Osteoblast (primary cell): ENCODE measurements at regions not wholly inside any gene's neighbourhood (a gene's known extent, or its start where the extent isn't known, plus 50 kb on each side); places are given as distances from the start of the nearest gene placed in this dataset.

Experiments used
- DNase-seq: peaks from one replicate; pipeline ENCODE4 v3.0.0; 2011; ENCODE audit warnings: low spot score, mixed read lengths; ENCODE audit not compliant: insufficient read length; ENCODE audit errors: missing footprints
- H2AFZ ChIP-seq: 2 replicates; pipeline ENCODE4 v1.6.0; 2011; ENCODE audit warnings: mild to moderate bottlenecking, low read length
- H3K27ac ChIP-seq: 2 replicates; pipeline ENCODE4 v1.5.1; 2011; ENCODE audit warnings: mild to moderate bottlenecking, low read depth, low read length, moderate library complexity
- H3K27me3 ChIP-seq: 2 replicates; pipeline ENCODE4 v1.6.0; 2012; ENCODE audit warnings: mild to moderate bottlenecking, control low read depth, inconsistent platforms, low read length, moderate library complexity; ENCODE audit not compliant: insufficient read depth
- H3K36me3 ChIP-seq: 2 replicates; pipeline ENCODE4 v1.5.1; 2011; ENCODE audit warnings: mild to moderate bottlenecking, low read length, control low read depth, moderate library complexity; ENCODE audit not compliant: insufficient read depth
- H3K4me1 ChIP-seq: 2 replicates; pipeline ENCODE4 v1.5.1; 2011; ENCODE audit warnings: mild to moderate bottlenecking, low read length, control low read depth, moderate library complexity; ENCODE audit not compliant: insufficient read depth
- H3K4me2 ChIP-seq: 2 replicates; pipeline ENCODE4 v1.6.0; 2011; ENCODE audit warnings: mild to moderate bottlenecking, low read length; ENCODE audit not compliant: insufficient read depth
- H3K4me3 ChIP-seq: fragments of 200-600 bp; sonication (generic); 3 replicates; pipeline ENCODE4 v1.5.1; 2012; ENCODE audit warnings: mild to moderate bottlenecking, low read length, inconsistent platforms; ENCODE audit not compliant: insufficient read depth
- H3K79me2 ChIP-seq: 2 replicates; pipeline ENCODE4 v1.6.0; 2012; ENCODE audit warnings: mild to moderate bottlenecking, low read length, control low read depth, inconsistent platforms; ENCODE audit not compliant: insufficient read depth
- H3K9me3 ChIP-seq: 2 replicates; pipeline ENCODE4 v1.5.1; 2011; ENCODE audit warnings: low read depth, low read length, control low read depth
- H4K20me1 ChIP-seq: 2 replicates; pipeline ENCODE4 v1.6.0; 2012; ENCODE audit warnings: mild to moderate bottlenecking, low read length, control low read depth; ENCODE audit not compliant: insufficient read depth
- TF ChIP-seq, protein P1 (sequence below): IDR thresholded peaks from 2 replicates; pipeline ENCODE4 v1.5.1; 2011; ENCODE audit warnings: mild to moderate bottlenecking, low read depth, low read length, moderate library complexity; ENCODE audit errors: extremely low read depth

DNA sequence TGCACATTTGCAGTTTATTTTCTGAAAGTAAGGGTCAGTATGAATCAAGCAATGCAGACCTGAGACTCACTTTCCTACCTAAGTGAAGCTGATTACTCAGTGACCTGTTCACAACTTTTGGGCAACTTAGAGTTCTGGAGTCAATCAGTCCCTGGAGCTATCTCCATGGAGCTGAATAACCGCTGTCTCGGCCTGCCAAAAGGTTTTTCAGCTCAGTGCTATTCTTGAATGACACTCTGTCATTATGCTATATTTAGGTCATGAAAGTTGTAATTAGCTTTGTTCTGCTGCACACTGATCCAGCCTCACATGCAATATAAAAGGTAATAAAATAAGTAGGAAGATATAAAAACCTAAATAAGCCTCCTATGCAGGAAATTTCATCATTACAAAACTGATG is 356.0 kb downstream of the BMP2 start:
- no peaks in the 10 kb centered on the region for H3K4me1 ChIP-seq
- H3K36me3 ChIP-seq, result no peaks in the 10 kb centered on the region
- H2AFZ ChIP-seq, result no peak overlapping the region
- no peak overlapping the region for H3K4me2 ChIP-seq
- TF ChIP-seq, protein P1, sequence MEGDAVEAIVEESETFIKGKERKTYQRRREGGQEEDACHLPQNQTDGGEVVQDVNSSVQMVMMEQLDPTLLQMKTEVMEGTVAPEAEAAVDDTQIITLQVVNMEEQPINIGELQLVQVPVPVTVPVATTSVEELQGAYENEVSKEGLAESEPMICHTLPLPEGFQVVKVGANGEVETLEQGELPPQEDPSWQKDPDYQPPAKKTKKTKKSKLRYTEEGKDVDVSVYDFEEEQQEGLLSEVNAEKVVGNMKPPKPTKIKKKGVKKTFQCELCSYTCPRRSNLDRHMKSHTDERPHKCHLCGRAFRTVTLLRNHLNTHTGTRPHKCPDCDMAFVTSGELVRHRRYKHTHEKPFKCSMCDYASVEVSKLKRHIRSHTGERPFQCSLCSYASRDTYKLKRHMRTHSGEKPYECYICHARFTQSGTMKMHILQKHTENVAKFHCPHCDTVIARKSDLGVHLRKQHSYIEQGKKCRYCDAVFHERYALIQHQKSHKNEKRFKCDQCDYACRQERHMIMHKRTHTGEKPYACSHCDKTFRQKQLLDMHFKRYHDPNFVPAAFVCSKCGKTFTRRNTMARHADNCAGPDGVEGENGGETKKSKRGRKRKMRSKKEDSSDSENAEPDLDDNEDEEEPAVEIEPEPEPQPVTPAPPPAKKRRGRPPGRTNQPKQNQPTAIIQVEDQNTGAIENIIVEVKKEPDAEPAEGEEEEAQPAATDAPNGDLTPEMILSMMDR, result no peak
- no peaks in the 10 kb centered on the region for H3K79me2 ChIP-seq
- H3K4me3 ChIP-seq, result no peak overlapping the region
- no peak for DNase-seq
- H3K27ac ChIP-seq, result no peak overlapping the region
- H4K20me1 ChIP-seq, result no peaks in the 10 kb centered on the region
- no peaks in the 10 kb centered on the region for H3K9me3 ChIP-seq
- H3K27me3 ChIP-seq, result no peaks in the 10 kb centered on the region

DNA sequence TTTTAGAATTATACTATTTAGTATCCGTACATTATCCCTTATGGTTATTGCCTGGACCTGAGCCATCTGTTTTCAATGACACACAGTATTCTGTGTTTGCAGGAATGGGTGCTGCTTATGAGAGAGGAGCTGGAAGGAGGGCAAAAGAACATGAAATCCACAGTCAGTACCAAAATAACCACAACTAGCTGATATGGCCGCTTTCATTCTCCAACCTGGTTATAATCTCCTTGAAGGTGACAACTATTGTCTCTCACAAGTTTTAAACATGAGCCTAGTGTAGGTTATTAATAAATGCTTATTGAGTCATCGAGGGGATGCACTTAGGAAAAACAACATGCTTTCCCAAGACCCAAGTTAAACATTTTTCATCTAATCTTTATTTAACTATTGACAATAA is 356.6 kb downstream of the BMP2 start:
- no peak overlapping the region for H2AFZ ChIP-seq
- H3K79me2 ChIP-seq, result no peaks in the 10 kb centered on the region
- no peaks in the 10 kb centered on the region for H3K36me3 ChIP-seq
- H3K4me3 ChIP-seq, result no peak overlapping the region
- H3K27me3 ChIP-seq, result no peaks in the 10 kb centered on the region
- H3K4me1 ChIP-seq, result no peaks in the 10 kb centered on the region
- H4K20me1 ChIP-seq, result no peaks in the 10 kb centered on the region
- TF ChIP-seq, protein P1, result no peak
- no peak overlapping the region for H3K4me2 ChIP-seq
- no peak overlapping the region for H3K27ac ChIP-seq
- no peaks in the 10 kb centered on the region for H3K9me3 ChIP-seq
- no peak for DNase-seq

DNA sequence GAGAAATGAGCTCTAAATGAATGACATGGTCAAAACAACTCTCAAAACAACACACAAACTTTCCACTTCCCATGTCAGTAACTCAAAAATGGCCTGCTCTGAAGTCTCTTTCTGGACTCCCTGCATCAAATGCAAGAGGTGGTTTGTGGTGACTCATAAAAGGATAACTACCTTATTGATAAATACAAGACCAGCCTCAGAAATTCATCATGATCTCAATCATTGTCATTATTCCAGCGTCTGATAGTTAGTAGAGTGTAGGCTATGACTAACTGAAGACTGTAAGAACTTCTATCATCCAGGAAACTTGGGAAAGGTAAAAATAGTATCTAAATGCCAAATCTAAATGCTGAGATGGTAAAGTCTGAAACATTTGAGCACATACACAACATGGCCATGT is 369.4 kb downstream of the BMP2 start:
- Histone ChIP-seq H3K79me2 (no peaks in the 10 kb centered on the region), H2AFZ (no peak overlapping the region), H3K9me3 (no peaks in the 10 kb centered on the region), H3K4me2 (no peak overlapping the region), H4K20me1 (no peaks in the 10 kb centered on the region), H3K27me3 (no peaks in the 10 kb centered on the region), H3K27ac (no peak overlapping the region), H3K4me1 (no peaks in the 10 kb centered on the region), H3K4me3 (no peak overlapping the region), H3K36me3 (no peaks in the 10 kb centered on the region)
- TF ChIP-seq, protein P1, result no peak
- DNase-seq, result no peak

DNA sequence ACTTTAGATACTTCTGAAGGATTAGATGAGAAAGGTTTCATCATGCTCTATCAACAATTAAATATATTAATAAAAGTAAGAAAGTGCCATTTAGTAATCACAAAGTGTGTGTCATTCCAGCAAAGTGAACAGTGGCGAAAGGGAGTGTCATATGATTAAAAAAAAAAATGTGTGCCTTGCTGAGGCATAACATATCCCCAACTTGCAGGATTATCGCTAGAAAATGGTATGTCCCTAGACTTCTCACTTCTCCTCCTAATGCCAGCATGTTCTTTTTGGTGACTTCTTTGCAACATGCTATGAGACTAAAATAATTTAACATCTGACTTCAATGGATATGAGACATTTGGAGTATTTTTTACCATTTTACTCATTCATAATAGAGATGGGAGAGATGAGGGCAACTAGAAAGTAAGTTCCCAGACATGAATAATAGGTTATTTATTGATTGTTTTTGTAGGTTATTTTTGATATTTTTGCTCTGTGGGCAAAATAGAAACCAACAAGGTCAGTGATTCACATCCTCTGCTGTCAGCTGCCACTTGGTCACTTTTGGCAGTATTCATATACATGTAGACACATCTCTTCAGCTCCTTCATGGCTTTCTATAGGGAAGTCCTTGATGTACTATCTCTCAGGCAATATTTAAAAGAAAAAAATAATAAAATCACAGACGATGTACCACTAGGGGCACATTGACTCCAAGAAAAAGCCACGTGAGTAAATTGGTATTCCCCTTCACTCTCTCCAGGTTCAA is 370.1 kb downstream of the BMP2 start:
- Histone ChIP-seq H3K79me2 (no peaks in the 10 kb centered on the region), H3K4me2 (no peak overlapping the region), H3K27ac (no peak overlapping the region), H2AFZ (no peak overlapping the region), H3K9me3 (no peaks in the 10 kb centered on the region), H3K4me1 (no peaks in the 10 kb centered on the region), H3K27me3 (no peaks in the 10 kb centered on the region), H4K20me1 (no peaks in the 10 kb centered on the region), H3K36me3 (no peaks in the 10 kb centered on the region), H3K4me3 (no peak overlapping the region)
- no peak for DNase-seq
- TF ChIP-seq, protein P1, result no peak
